ENCODE measurements at regions not wholly inside any gene's neighbourhood (a gene's known extent, or its start where the extent isn't known, plus 50 kb on each side); places are given as distances from the start of the nearest gene placed in this dataset.

GRCh38 chr3:13207975-13208705 is 134.9 kb upstream of the IQSEC1 start:
- H3K27ac Mint-ChIP-seq, result no peak overlapping the region
- no peaks in the 10 kb centered on the region for H3K36me3 Mint-ChIP-seq (ENCODE audit: low read depth)
- H3K27me3 Mint-ChIP-seq (ENCODE audit: low read depth, poor library complexity), result peaks cover 52% of the 10 kb centered on the region
- no peaks in the 10 kb centered on the region for H3K9me3 Mint-ChIP-seq
- H3K4me1 Mint-ChIP-seq, result peaks cover 11% of the 10 kb centered on the region
- no peak overlapping the region for H3K4me3 Mint-ChIP-seq
- no peak for DNase-seq
- no peak for TF ChIP-seq CTCF (IDR thresholded peaks at IDR 0.05)

DNA sequence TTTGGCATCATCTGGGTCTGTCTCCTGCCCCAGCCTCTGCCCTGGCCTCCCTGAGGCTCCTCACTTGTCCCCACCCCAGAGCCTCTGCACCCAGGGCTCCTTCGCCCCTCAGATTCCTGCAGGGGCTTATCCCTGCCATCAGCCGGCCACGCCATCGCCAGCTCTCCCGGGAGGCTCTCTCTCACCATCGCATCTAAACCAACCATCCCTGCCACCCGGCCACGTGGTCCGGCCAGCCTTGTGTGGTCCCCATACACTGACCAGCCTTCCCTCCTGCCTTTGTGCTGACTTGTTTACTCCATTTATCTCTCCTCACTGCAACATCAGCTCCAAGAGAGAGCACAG is 134.3 kb upstream of the IQSEC1 start:
- Mint-ChIP-seq H3K4me1 (peaks cover 11% of the 10 kb centered on the region), H3K4me3 (no peak overlapping the region), H3K36me3 (ENCODE audit: low read depth) (no peaks in the 10 kb centered on the region), H3K27ac (no peak overlapping the region), H3K9me3 (no peaks in the 10 kb centered on the region), H3K27me3 (ENCODE audit: low read depth, poor library complexity) (peaks cover 58% of the 10 kb centered on the region)
- no peak for DNase-seq
- TF ChIP-seq CTCF (IDR thresholded peaks at IDR 0.05), result no peak

GRCh38 chr3:13206799-13207577 is 133.8 kb upstream of the IQSEC1 start:
- H3K27me3 Mint-ChIP-seq (ENCODE audit: low read depth, poor library complexity), result peaks cover 59% of the 10 kb centered on the region
- H3K27ac Mint-ChIP-seq, result no peak overlapping the region
- H3K36me3 Mint-ChIP-seq (ENCODE audit: low read depth), result no peaks in the 10 kb centered on the region
- no peak for TF ChIP-seq CTCF (IDR thresholded peaks at IDR 0.05)
- DNase-seq, result no peak
- H3K4me3 Mint-ChIP-seq, result no peak overlapping the region
- H3K4me1 Mint-ChIP-seq, result peaks cover 11% of the 10 kb centered on the region
- H3K9me3 Mint-ChIP-seq, result no peaks in the 10 kb centered on the region

GRCh38 chr3:13205567-13206143 is 132.4 kb upstream of the IQSEC1 start:
- TF ChIP-seq CTCF (IDR thresholded peaks at IDR 0.05), result no peak
- Mint-ChIP-seq H3K9me3 (no peaks in the 10 kb centered on the region), H3K27ac (no peak overlapping the region), H3K4me1 (peaks cover 9% of the 10 kb centered on the region), H3K4me3 (no peak overlapping the region), H3K27me3 (ENCODE audit: low read depth, poor library complexity) (peaks cover 63% of the 10 kb centered on the region), H3K36me3 (ENCODE audit: low read depth) (no peaks in the 10 kb centered on the region)
- no peak for DNase-seq

GRCh38 chr3:13204177-13204581 is 130.9 kb upstream of the IQSEC1 start:
- peaks cover 69% of the 10 kb centered on the region for H3K27me3 Mint-ChIP-seq (ENCODE audit: low read depth, poor library complexity)
- H3K9me3 Mint-ChIP-seq, result no peaks in the 10 kb centered on the region
- no peak overlapping the region for H3K27ac Mint-ChIP-seq

More at GRCh38 chr3:13204177-13204581, 130.9 kb upstream of the IQSEC1 start:
- no peak for TF ChIP-seq CTCF (IDR thresholded peaks at IDR 0.05)
- peaks cover 9% of the 10 kb centered on the region for H3K4me1 Mint-ChIP-seq
- H3K4me3 Mint-ChIP-seq, result no peak overlapping the region
- no peak for DNase-seq
- H3K36me3 Mint-ChIP-seq (ENCODE audit: low read depth), result no peaks in the 10 kb centered on the region
